NT2/D1 (cell line): ENCODE measurements at regions not wholly inside any gene's neighbourhood (a gene's known extent, or its start where the extent isn't known, plus 50 kb on each side); places are given as distances from the start of the nearest gene placed in this dataset.

Experiments
- SUZ12 ChIP-seq: IDR thresholded peaks from 2 replicates; pipeline ENCODE4 v1.6.1; 2011; ENCODE audit not compliant: insufficient read length, insufficient read depth; ENCODE audit errors: extremely low read depth
- YY1 ChIP-seq: IDR thresholded peaks from 2 replicates; pipeline ENCODE4 v1.6.1; 2011; ENCODE audit not compliant: insufficient read length, insufficient read depth
- ZNF274 ChIP-seq: IDR thresholded peaks from 2 replicates; pipeline ENCODE4 v1.6.1; 2011; ENCODE audit warnings: mild to moderate bottlenecking, low read depth, low read length

- TF ChIP-seq ZNF274 (no peak), SUZ12 (no peak), YY1 (no peak)
Measured at GRCh38 chr2:37507051-37507410, 162.6 kb downstream of the QPCT start.
